Glomerular endothelial cell (primary cell): ENCODE measurements at regions not wholly inside any gene's neighbourhood (a gene's known extent, or its start where the extent isn't known, plus 50 kb on each side); places are given as distances from the start of the nearest gene placed in this dataset.
"Not testable (repeated sequence)": the region's sequence is repeated elsewhere in the genome, so short reads cannot be mapped to it uniquely, and the experiment has no call there.

Experiments used
- DNase-seq: peaks from one replicate; pipeline ENCODE4 v3.0.0-alpha.2; 2011; ENCODE audit warnings: low read depth, low spot score; ENCODE audit errors: extremely low read depth

DNA sequence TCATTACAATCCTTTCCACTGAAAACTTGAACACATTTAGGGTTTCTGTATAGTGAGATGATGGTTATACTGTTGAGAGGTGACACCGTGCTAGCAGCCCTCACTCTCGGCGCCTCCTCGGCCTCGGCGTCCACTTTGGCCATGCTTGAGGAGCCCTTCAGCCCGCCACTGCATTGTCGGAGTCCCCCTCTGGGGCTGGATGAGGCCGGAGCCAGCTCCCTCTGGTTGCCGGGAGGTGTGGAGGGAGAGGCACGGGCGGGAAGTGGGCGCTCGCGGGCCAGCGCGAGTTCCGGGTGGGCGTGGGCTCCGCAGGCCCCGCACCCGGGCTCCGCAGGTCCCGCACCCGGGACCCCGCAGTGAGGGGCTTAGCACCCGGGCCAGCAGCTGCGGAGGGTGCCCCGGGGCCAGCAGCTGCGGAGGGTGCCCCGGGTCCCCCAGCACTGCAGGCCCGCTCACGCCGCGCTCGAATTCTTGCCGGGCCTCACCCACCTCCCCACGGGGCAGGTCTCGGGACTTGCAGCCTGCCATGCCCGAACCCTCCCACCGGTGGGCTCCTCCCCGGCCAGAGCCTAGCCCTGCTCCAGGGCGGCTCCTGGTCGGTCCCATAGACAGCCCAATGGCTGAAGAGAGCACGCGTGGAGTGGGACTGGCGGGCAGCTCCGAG, 145.9 kb upstream of the ZNF608 start:
- DNase-seq = no peak

DNA sequence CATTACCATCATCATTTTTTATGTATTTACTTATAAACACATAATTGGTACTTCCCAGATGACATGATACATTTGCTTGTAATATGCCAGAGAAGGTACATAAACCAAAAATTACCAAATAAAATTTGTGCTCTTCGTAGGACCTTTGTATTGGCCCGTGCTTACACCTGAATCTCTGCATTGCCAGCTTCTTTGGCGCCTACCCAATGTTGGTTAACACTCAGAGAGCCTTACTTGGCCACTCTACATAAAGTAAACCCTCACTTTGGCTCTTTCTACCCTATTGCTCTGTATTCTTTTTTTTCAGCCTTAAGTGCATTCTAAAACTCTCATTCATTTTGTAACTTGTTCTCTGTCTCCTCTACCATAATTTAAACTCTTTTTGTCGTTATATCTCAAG, 148.1 kb upstream of the ZNF608 start:
- no peak for DNase-seq

DNA sequence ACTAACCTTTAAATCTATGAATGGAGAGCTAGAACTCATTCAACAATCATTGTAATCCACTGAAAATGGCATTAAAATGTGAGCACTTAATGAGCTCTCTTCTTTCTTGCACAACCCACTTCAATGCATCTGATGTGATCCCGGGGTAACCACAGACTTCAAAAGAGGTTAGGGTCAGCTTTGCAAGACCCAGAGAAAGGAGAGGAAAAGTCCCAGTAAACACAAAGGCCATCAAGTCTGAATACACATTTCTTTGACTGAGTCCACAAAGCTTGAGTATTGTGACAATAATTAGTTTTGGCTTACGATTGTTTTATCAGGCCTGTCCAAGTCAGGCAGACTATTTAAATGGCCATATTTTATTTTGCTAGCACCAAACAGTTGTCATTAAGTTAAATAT, 148.8 kb upstream of the ZNF608 start:
- DNase-seq = no peak

DNA sequence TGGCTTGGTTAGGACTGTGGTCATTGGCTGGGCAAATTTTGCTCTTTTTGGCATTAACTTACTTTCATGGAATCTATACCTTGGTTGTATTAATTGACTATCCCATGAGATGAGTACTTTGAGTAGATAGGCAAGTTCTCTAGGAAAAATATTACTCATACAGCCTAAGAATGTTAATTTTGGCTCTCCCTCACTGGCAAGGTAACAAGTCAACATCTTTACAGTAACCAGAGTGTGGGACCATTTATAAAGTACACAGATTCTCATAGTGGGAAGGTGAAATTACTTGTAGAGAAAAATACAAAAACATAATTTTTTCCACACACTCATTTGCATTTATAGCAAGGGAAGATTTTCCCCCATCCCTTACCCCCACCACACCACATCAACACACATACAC, 154.6 kb upstream of the ZNF608 start:
- no peak for DNase-seq

DNA sequence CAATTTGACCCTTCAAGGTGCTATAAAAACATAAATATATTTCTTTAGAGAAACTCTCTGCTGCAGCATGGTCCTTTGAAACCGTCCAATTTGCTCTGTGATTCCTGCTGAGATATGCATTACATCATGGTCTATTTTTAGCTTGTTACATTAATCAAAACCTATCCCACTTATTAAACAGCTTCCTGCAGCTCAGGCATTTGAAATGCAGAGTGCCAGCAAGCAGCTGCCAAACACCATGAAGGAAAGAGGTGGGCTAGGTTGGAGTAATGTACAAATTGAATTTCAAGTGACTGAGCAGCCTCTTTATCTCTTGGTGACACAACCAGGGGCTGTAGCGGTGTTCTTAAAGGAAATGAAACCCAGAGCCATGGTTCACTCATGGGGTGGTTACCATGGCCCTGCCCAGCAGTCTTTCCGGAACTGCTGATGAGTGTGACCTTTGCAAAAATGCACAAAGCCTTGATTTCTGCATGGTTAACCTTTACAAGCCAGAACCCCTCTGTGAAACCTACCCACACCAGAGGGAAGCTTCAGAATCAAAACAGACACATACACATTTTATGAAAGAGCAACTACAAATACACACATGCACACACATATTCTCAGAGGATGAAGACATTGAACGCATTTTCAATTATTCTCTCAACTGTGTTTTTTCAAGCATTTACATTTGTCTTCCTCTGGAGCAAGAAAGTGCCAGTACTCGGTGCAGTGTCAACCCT, 155.8 kb upstream of the ZNF608 start:
- no peak for DNase-seq

DNA sequence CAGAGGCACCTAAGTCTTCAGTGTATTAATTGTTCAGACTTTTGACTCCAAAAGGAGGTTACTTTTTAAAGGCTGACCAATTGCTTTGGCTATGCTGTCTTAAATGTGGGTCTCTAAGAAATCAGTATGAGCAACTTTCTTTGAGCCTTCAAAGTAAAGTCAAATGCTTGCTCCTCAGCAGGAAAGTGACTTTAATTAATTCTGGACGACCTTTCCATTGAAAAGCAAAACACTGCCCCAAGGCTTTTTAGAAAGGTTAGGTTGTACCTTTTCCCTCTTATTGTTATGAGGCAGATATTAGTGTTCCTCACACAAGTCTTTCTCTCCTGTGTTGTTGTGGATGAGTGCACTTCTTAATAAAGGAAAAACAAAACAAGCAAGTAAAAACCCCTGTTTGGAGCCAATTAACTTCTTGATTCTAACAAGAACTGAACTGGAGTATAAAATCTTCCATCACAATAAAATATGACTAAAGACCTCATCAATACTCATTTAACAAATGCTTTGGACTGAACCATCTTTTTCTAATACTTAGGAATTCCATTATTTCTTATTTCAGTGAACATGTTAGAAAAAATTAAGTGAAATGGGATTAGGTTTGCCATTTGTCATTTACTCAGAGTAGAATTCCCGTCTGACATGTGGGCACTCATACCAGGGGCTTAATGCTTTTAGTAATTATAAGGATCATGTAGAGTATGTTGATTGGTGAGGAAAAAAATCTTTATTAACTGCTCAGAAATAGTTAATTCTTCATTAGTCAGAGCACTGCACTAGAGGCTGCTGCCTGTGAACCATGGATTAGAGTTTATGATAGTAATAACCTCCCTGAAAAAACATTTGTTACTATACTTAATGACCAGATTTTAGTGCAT, 159.1 kb upstream of the ZNF608 start:
- DNase-seq = no peak

DNA sequence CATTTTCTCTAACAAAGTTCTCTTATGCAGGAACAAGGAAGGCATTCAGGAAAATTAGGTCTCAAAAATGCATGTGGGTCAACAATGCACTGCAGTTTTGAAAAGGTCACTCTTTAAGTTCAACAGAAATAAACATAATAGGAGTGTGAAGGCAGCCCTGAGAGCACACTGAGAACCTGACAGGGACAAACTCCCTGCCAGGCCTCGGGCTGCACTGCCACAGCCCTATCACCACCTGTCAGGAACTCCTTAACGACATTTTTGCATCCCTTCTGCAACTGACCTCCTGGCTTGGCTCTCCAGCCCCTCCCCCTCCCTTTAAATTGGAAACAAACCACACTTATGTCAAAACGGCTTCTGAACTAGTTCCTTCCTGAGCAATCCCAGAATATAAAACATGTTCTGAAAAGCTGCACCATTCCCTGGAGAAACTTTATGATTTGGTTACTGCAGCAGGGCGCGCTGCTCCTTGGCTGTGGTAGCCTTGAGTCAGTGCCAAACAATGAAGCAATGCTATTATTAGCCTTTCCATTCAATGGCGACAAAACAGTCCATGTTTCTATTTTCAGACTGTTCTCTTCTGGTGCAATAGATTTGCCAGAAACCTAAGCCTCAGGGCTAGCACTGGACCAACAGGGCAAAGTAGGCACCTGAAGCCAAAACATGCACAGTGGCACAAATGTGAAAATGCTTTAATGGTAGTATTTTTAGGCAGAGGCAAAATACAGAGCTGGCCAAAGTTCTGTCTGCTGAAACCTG, 160.1 kb upstream of the ZNF608 start:
- no peak for DNase-seq

DNA sequence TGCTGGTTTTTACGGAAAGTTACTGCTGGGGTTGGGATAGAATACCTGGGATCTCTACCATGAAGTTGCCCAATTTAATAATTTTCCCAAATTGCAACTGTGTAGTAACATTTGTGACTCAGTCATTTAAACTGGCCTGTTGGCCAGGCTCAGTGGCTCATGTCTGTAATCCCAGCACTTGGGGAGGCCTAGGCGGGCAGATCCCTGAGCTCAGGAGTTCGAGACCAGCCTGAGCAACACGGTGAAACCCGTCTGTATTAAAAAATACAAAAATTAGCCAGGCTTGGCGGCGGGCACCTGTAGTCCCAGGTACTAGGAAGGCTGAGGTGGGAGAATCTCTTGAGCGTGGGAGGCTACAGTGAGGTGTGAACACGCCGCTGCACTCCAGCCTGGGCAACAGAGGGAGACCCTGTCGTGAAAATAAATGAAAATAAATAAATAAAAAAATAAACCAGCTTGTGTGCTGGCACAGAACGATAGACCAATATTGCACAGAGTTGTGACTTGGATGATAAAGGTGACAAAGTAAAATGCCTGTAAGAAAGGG, 160.7 kb upstream of the ZNF608 start:
- no peak for DNase-seq

DNA sequence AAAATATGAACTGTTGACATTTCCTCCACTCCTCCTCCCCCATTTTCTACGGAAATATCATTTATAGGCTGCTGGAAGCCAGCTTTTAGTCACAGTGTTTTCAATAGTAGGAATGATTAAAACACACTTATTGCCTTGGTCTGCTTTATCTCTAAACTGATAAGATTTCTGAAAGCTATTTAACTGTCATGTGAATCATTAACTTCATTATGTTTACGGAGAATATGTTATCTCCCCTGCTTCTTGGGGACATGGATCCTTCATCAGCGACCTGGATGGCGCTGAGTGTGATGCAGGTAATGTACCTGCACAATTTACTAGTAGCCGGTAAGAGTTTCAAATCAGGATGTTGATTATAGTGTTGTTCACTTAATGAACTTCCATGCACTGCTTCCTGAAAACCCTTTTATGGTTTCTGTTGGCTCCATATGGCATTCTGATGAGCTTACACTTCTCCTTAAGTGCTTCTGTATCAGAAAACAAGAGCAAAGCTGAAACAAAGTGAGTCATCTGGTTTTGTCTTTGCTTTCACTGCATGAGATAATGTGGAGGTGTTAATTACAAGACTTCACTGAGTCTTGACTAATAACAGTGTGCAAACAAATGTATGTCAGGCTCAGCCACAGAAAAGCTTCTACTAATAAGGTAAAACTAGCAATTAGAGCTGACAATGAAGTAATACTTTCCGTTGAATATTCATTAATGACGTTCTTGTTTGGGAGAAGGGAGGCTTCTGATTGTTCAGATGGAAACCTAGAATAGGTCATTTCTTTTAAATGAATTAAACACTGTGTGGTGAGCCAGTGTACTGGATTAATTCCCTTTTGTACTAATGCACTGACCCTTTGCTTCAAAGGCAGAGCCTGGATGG, 162.4 kb upstream of the ZNF608 start:
- no peak for DNase-seq

DNA sequence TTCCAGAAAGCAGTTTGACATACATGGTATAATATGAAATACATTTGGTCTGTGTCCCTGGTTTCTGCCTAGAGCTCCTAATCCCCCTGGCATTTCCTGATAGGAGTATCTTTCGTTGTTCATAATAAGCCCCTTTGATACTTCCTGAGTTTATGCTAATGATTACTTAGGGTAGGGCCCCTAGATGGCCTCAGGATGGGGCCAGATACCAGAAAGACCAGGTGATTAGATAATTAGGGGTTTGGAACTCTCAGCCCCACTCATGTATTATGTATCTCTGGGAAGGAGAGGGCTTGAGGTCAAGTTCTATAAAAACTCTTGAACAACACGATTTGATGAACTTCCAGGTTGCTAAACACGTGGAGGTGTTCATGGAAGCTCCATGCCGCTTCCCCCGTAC, 163.3 kb upstream of the ZNF608 start:
- no peak for DNase-seq

DNA sequence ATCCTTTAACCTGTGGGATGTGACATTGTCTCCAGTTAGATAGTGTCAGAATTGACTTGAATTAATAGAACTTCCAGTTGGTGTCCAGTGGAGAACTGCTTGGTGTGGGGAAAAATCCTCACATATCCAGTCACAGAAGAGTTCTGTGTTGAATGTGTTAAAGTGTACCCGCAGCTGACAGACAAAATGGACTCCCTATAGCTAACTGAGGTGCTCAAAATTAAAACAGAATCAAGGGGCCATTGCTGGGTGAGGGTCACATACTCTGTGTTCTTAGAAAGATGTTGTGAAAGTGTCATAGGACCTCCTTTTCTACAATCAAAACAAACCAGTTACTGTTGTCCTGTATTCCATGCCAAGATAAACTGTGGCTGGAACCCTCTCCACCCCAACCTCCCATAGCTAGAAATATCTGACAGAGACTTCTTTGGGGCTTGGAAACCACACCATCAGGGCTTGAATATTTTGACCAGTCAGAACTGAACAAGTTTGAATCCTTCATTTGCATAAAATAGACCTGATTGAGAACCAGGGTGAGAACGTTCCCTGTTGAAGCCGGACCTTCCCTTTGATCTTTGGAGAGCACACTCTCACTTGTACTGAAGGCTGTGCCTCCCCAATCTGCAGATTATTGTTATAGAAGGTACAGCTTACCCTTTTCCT, 164.0 kb upstream of the ZNF608 start:
- DNase-seq = no peak

DNA sequence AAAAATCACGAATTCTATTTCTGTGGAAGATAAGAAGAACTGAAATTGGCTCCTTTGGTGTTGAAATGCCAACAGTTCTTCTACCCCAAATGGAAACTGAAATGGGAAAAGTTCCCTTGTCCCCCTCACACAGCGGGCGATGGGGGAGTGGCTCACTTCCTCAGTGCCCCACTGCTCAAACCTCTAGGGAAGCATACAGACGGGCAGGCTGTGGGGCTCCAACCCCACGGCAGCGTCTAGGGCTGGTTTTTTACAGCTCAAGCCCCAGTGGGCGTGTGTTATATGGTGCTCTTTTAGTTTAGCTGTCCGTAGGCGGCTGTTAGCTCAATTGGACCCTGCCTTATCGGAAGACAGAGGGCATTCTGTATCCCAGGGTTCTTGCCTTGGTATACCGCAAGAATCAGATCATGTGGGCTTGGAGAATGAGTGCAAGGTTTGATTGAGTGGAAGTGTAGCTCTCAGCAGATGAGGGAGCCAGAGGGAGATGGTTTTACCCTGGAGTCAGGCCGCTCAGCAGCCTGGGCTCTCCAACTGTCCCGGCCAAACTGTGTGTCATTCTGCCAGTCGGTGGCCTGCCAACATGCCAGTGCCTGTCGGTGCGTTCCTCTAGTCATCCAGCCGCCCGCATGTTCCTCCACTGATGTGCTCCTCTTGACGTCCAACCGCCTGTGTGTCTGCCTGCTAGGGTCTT, 166.3 kb upstream of the ZNF608 start:
- DNase-seq = no peak

DNA sequence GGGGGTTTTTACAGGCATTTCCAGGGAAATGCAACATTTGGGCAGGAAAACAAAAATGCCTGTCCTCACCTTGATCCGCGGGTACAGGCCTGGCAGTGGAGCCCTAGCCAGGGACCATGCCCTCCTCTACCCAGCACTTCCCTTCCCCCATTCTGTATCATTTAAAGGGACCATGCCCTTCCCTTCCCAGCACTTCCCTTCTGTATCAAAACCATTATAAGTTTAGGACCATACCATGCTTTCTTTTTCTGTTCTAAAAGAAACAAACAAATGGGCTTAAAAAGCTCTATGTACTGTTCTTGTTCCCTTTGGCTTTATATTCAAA, 166.9 kb upstream of the ZNF608 start:
- no peak for DNase-seq

DNA sequence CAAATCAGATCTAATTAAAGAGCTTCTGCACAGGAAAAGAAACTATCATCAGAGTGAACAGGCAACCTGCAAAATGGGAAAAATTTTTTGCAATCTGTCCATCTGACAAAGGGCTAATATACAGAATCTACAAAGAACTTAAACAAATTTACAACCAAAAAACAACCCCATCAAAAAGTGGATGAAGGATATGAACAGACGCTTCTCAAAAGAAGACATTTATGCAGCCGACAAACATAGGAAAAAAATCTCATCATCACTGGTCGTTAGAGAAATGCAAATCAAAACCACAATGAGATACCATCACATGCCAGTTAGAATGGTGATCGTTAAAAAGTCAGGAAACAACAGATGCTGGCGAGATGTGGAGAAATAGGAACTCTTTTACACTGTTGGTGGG, 169.9 kb upstream of the ZNF608 start:
- DNase-seq = not testable (repeated sequence)

DNA sequence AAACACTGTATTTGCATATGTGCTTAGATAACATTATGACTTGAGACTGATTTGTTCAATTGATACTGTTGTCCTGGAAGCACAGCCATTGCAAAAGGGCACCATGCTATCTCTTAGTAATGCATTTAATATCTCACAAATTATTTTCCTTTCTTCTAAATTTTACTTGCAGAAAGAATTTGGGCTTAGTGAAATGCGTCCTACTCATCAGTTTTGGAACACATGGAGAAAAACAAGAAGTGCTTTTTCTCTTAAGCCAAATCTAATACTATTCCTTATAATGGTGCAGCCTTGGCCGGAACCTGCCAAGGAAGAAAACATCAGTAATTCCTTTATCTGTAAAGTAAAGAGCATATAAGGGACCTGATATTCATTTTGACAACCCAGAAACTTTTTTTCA, 172.2 kb upstream of the ZNF608 start:
- DNase-seq = no peak

DNA sequence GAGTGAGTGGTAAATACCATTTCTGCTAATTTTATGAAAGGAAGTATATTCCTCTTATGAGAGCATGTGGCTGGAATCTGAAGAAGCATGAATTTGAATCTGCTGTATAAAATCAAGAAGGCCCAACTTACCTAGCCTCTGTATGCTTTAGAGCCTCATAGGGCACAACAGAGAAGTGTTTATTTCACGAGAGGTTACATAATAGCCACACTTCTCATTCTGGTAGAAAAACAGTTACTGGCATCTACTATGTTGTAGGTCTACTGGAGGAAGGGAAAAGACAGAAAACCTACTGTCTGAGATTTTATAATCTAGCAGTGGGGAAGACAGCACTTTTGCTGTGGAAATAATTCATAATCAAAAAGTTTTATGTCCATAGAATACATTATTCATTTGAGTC, 172.6 kb upstream of the ZNF608 start:
- DNase-seq = no peak

DNA sequence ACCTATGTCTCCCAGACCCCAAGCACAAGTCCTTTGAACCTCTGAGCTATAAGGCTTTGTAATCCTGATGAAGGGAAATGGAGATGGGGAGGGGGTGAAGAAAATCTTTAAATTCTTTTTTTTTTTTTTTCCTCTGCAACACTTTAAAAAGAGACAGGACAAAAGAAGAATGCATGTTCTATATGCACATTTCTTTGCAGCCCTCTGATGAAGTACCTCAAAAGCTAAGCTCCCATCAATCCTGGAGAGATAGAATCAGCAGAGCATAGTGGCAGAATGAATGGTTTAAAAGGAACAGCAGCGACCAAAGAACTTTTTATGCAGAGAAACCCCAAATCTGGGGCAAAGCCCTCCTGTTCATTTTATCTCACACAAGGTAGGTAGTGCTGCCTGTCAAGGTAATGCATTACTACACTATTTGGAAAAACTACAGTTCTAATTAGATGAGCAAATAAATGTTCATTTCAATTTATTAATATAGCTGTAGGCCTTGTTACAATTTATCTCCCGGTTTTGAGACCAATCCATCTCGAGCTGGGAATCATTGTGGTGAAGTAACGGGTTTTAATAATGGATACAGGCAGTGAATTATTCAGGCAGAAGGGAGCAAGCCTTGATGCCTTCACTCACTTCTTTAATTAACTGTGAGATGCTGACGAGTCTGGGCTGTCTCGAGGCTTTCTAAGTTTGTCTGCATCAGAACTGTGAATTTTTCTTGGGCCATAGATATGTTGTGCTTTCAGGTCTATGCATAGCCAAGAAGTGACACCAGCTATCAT, 173.5 kb upstream of the ZNF608 start:
- no peak for DNase-seq
